ENCODE measurements at regions not wholly inside any gene's neighbourhood (a gene's known extent, or its start where the extent isn't known, plus 50 kb on each side); places are given as distances from the start of the nearest gene placed in this dataset.

GRCh38 chr5:117504305-117504704 is 929.7 kb upstream of the SEMA6A start:
- no peak for DNase-seq (ENCODE audit: low spot score)

- no peak for DNase-seq (ENCODE audit: low spot score)
Observed at GRCh38 chr5:117497601-117498000, 923.0 kb upstream of the SEMA6A start.

GRCh38 chr5:117496801-117497200 is 922.2 kb upstream of the SEMA6A start:
- no peak for DNase-seq (ENCODE audit: low spot score)

GRCh38 chr5:117494188-117494587 is 919.6 kb upstream of the SEMA6A start:
- DNase-seq (ENCODE audit: low spot score), result no peak

GRCh38 chr5:117488976-117489500 is 914.4 kb upstream of the SEMA6A start:
- DNase-seq (ENCODE audit: low spot score), result no peak

GRCh38 chr5:117487556-117487955 is 912.9 kb upstream of the SEMA6A start:
- no peak for DNase-seq (ENCODE audit: low spot score)

- no peak for DNase-seq (ENCODE audit: low spot score)
Observed at GRCh38 chr5:117486879-117487391, 912.3 kb upstream of the SEMA6A start.

GRCh38 chr5:117486261-117486660 is 911.6 kb upstream of the SEMA6A start:
- no peak for DNase-seq (ENCODE audit: low spot score)

GRCh38 chr5:117475919-117476318 is 901.3 kb upstream of the SEMA6A start:
- no peak for DNase-seq (ENCODE audit: low spot score)

- DNase-seq (ENCODE audit: low spot score), result no peak
Observed at GRCh38 chr5:117473165-117473564, 898.5 kb upstream of the SEMA6A start.

- no peak for DNase-seq (ENCODE audit: low spot score)
Observed at GRCh38 chr5:117463881-117464570, 889.4 kb upstream of the SEMA6A start.

GRCh38 chr5:117461966-117462365 is 887.3 kb upstream of the SEMA6A start:
- no peak for DNase-seq (ENCODE audit: low spot score)

GRCh38 chr5:117461403-117461802 is 886.8 kb upstream of the SEMA6A start:
- no peak for DNase-seq (ENCODE audit: low spot score)

- no peak for DNase-seq (ENCODE audit: low spot score)
Observed at GRCh38 chr5:117457656-117458055, 883.0 kb upstream of the SEMA6A start.

- DNase-seq (ENCODE audit: low spot score), result no peak
Observed at GRCh38 chr5:117456866-117457470, 882.3 kb upstream of the SEMA6A start.

GRCh38 chr5:117455236-117456233 is 880.9 kb upstream of the SEMA6A start:
- DNase-seq (ENCODE audit: low spot score), result no peak

GRCh38 chr5:117454716-117455212 is 880.1 kb upstream of the SEMA6A start:
- peak; percentile 59 for DNase-seq (ENCODE audit: low spot score)

GRCh38 chr5:117436846-117437245 is 862.2 kb upstream of the SEMA6A start:
- no peak for DNase-seq (ENCODE audit: low spot score)

- no peak for DNase-seq (ENCODE audit: low spot score)
Observed at GRCh38 chr5:117435203-117435602, 860.6 kb upstream of the SEMA6A start.

- no peak for DNase-seq (ENCODE audit: low spot score)
Observed at GRCh38 chr5:117434254-117434653, 859.6 kb upstream of the SEMA6A start.

- DNase-seq (ENCODE audit: low spot score), result no peak
Observed at GRCh38 chr5:117433818-117434217, 859.2 kb upstream of the SEMA6A start.

GRCh38 chr5:117431091-117431490 is 856.5 kb upstream of the SEMA6A start:
- no peak for DNase-seq (ENCODE audit: low spot score)
